ENCODE measurements at regions not wholly inside any gene's neighbourhood (a gene's known extent, or its start where the extent isn't known, plus 50 kb on each side); places are given as distances from the start of the nearest gene placed in this dataset.

DNA sequence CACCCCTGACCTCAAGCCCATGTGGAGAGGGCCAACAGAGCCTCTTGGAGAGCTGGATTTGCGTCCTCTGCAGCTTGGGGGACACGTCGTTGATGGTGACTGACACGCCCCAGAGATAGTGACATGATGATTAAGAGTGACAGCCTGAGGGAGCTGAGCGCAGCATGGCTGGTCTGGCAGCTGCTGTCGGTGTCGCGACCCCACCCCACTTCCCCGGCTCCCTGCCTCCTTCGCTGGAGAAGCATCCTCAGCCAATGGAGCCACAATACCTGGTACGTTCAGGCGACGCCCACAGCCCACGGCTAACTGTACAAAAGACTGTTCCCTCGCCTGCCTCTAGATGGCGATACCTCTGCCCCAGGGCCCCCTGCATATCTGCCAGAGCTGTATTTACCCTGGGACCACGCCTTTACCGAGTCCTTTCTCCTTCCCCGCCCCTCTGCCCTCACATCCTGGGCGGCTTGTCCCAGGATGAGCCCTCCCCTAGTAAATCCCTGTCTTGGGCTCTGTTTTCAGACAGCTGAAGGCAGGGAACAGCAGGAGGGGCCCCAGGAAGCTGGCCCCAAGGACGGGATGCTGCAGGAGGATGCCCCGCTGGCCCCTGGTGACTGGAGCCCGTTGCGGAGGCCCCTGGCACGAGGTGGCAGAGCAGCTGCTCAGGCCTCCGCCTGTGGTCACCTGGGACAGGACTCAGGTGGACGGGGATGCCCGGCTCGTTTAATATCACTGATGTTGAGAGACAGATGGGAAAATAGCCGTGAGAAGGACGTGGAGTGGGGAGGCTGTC is 90.6 kb downstream of the RPS6KA4 start:
- no peak for DNase-seq (ENCODE audit: low read depth)
- TF ChIP-seq, protein P1, sequence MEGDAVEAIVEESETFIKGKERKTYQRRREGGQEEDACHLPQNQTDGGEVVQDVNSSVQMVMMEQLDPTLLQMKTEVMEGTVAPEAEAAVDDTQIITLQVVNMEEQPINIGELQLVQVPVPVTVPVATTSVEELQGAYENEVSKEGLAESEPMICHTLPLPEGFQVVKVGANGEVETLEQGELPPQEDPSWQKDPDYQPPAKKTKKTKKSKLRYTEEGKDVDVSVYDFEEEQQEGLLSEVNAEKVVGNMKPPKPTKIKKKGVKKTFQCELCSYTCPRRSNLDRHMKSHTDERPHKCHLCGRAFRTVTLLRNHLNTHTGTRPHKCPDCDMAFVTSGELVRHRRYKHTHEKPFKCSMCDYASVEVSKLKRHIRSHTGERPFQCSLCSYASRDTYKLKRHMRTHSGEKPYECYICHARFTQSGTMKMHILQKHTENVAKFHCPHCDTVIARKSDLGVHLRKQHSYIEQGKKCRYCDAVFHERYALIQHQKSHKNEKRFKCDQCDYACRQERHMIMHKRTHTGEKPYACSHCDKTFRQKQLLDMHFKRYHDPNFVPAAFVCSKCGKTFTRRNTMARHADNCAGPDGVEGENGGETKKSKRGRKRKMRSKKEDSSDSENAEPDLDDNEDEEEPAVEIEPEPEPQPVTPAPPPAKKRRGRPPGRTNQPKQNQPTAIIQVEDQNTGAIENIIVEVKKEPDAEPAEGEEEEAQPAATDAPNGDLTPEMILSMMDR (IDR thresholded peaks at IDR 0.05; ENCODE audit: control insufficient read depth, extremely low read depth, insufficient read depth), result peak; percentile 81
- peak overlapping the region; percentile 40 for H3K4me3 ChIP-seq (ENCODE audit: low read depth, low read length)

DNA sequence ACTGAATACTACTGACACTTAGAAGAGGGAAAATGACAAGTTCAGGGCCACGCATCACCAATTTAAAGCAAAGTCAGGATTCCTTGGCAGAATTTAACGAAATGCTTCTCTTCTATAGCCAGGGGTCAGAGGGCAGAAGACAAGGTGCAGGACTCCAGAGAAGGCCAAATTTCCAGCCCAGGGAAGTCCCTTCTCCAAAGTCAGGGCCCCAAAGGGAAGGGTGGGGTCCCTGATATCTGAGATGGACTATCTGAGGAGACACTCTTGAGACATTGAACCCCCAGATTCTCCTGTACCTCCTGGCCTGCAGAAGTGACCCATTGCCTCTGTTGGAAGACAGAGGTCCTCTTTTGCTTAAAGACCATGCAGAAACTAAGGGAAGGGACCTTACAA is 91.2 kb downstream of the RPS6KA4 start:
- TF ChIP-seq, protein P1 (IDR thresholded peaks at IDR 0.05; ENCODE audit: control insufficient read depth, extremely low read depth, insufficient read depth), result no peak
- H3K4me3 ChIP-seq (ENCODE audit: low read depth, low read length), result no peak overlapping the region
- no peak for DNase-seq (ENCODE audit: low read depth)

DNA sequence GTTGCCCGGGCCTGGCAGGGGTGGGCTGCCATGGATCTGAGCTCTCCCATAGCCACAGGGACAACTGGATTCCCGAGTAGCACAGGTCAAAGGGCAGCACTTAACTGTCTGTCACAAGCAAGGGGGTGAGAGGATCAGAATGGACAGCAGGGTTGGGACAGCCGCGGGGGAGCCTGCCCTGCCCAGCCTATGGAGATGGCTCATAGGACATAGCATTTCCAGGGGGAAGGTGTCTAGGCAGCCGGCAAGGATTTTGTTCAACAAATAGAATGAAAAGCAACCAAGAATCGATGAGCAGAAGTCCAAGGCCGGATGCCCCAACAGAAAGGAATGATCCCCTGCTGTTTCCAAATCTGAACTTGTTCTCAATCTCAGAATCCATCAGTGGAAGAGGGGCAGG is 92.9 kb downstream of the RPS6KA4 start:
- no peak for DNase-seq (ENCODE audit: low read depth)
- no peak overlapping the region for H3K4me3 ChIP-seq (ENCODE audit: low read depth, low read length)

DNA sequence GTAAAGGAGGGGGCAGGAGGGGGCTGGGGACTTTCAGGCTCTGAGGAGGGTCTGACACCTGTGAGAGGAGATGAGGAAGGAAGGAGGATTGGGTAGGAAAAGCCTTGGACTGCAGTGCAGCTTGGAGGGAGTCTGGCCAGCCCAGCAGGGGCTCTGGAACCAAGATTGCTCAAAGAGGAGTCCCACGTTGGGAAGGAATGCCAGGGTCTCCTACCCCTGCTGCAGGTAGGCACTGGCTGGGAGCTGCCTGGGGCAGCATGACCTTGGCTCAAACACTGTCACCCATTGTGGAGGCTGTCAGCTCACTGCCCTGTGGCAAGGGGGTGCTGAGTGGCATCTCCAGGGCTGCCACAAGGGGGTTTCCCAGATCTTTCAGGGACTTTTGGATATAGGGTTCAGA is 94.5 kb downstream of the RPS6KA4 start:
- H3K4me3 ChIP-seq (ENCODE audit: low read depth, low read length), result no peak overlapping the region
- DNase-seq (ENCODE audit: low read depth), result no peak
- TF ChIP-seq, protein P1 (IDR thresholded peaks at IDR 0.05; ENCODE audit: control insufficient read depth, extremely low read depth, insufficient read depth), result no peak

More for the DNA sequence above, 92.9 kb downstream of the RPS6KA4 start:
- TF ChIP-seq, protein P1 (IDR thresholded peaks at IDR 0.05; ENCODE audit: control insufficient read depth, extremely low read depth, insufficient read depth), result no peak

DNA sequence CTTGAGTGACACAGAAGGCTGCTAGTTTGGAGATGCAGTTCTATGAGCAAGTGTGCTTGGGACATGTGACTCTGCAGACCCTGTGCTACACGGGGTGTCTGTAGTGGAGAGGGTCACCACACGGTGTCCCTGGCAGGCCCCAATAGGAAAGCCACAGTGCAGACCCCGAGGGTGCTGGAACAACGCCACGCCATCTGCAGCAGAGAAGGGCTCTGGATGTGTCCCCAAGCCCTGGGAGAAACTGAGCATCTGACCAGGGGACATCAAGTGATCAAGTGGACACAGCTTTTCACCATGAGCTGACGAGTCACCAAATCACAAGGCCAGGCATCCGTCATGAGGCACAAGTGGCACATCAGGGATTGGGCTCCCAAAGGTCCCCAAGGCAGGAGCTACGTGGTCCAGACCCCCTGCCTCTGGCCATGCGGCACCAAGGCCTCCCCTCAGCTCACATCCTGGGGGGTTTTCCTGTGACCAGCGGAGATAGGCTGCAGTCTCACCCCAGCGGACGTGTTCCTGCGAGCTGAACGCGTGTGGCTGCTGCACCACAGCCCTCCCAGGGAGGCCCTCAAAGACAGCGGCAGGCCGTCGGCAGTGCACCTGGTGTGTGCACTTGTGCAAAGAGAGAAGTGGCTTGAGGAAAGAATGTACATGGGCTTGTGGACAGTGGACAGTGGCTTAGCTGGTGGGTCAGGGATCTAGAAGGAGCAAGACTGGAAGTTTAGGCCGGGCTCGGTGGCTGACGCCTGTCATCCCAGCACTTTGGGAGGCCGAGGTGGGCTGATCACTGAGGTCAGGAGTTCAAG is 96.7 kb downstream of the RPS6KA4 start:
- no peak overlapping the region for H3K4me3 ChIP-seq (ENCODE audit: low read depth, low read length)
- TF ChIP-seq, protein P1 (IDR thresholded peaks at IDR 0.05; ENCODE audit: control insufficient read depth, extremely low read depth, insufficient read depth), result no peak

DNA sequence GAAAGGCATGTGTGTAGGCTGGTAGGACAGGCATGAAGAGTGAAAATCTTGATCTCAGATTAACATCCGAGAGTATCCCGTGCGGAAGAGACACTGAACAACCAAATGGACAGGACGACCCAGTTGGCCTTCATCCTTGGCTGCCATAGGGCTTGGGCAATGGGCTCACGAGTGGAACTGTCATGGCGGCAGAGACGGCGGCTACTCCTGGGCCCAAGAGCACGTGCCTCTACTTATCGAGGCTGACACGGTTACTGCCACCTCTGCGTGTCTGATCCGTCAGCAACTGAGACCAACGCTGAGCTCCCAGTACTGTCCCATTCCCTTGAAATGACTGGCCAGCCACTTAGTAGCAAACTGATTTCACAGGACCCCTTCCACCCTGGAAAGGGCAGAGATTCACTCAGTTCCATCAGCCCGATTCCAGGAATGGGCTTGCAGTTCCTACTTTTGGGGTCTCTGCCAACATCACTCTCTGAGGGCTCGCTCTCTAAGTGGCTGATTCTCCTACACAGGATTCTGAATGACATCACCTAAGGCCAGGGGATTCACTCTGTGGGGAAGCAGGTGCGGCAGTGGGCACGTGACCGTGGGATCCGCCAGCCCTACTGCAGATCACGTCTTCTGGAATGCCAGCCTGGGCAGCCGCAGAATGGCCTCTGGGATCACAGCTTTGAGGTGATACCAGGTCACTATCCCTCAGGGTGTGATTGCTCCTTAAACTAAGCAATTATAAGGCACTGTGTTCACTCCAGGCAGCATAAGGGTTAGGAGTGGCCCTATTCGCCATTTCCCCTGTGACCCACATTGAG is 97.8 kb downstream of the RPS6KA4 start:
- TF ChIP-seq, protein P1 (IDR thresholded peaks at IDR 0.05; ENCODE audit: control insufficient read depth, extremely low read depth, insufficient read depth), result no peak
- no peak overlapping the region for H3K4me3 ChIP-seq (ENCODE audit: low read depth, low read length)
- DNase-seq (ENCODE audit: low read depth), result no peak

More for the DNA sequence above, 96.7 kb downstream of the RPS6KA4 start:
- no peak for DNase-seq (ENCODE audit: low read depth)

Data from LNCaP clone FGC (cell line).